Glomerular endothelial cell (primary cell): ENCODE measurements at regions not wholly inside any gene's neighbourhood (a gene's known extent, or its start where the extent isn't known, plus 50 kb on each side); places are given as distances from the start of the nearest gene placed in this dataset.

Source experiments
- DNase-seq: peaks from one replicate; pipeline ENCODE4 v3.0.0-alpha.2; 2011; ENCODE audit warnings: low read depth, low spot score; ENCODE audit errors: extremely low read depth

- DNase-seq = no peak
Measured at GRCh38 chr9:120294003-120294402, 286.0 kb downstream of the CDK5RAP2 start.

GRCh38 chr9:120292606-120293005, 287.4 kb downstream of the CDK5RAP2 start:
- DNase-seq = no peak

DNA sequence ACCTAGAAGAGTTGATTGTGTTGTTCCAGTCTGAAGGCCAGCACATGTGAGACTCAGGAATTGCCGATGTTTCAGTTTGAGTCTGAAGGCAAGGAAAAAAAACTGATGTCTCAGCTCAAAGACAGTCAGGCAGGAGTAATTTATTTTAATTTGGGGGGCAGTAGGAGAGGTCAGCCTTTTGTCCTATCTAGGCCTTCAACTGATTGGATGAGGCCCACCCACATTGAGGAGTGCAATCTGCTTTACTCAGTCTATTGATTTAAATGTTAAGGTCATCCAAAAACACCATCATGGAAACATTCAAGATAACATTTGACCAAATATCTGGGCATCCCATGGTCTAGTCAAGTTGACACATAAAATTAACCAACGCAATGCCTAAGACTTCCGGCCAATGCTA, 288.9 kb downstream of the CDK5RAP2 start:
- no peak for DNase-seq

DNA sequence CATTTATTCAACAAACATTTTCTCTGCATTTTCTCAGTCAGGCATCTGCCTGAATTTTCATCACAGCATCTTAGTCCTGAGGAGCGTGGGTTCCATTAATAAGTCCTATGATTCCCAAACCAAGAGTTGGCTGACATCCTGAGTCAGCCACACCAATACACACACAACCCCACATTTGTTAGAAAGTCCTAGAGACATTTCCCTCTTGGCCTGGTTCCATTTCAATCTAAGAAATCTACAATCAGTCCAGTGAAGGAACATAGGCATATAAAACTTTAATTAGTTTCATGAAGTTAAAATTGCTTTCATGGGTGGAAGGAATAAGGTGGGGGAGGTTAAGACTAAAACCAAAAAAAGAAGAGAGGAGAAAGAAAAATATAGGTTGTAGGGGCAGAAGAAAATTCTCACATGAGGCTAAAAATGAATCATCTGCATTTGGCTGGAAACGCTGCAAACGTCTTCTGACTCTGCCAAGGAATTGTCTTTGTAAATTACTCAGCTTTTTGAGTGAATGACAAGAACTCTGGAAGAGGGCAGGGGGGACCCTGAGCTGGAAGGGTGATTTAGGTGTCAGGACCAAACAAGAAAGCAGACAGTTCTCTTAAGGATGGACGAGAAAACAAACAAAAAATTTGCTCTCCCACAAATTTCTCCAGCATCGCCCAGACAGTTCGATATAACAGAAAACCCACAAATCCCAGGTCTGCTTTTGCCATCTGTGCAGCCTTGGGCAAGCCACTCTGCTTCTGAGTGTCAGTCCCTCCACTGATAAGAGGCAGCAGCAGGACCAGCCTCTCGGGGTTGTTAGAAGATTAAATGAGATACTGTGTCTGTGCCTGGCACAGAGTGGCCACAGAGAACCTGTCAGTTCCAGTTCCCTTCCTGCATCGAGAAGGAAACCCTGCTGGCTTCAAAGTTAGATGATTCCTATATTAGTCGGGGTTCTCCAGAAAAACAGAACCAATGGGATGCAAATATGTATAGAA, 289.7 kb downstream of the CDK5RAP2 start:
- DNase-seq = no peak

DNA sequence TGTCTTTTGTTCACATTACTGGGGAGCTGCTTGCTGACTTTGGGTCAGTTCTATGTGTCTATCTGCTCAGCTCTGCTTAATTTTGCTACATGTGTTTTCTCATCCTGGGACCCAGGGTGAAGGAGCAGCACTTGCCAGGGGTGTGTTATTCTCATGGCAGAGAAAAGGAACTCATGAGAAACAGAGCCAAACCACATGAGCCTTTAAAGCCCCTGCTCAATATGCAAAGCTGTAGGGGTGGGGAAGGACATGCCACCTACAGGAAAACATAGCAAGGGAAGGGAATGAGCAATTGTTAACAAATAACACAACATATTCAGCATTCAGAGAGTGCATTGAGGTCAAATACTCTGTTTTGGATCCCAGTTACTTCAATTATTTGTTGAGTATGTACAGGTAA, 290.9 kb downstream of the CDK5RAP2 start:
- no peak for DNase-seq

DNA sequence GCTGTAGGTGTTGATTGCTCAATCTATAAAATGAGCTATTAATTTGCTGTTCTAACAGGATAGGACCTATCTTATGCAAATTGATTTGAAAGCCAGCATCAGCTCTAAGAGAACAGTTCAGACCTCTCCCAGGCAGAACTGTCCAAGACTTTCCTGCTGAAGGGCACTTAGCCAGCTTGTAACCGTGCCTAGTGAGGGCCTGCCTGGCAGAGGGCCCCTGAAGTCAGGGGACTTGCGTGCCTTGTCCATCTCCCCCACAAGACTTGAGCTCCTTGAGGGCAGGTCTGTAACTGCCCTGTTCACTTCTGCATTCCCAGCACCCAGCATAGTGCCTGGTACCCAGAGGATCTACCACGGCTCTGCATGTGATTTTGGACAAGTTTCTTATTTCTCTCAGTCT, 293.4 kb downstream of the CDK5RAP2 start:
- no peak for DNase-seq

DNA sequence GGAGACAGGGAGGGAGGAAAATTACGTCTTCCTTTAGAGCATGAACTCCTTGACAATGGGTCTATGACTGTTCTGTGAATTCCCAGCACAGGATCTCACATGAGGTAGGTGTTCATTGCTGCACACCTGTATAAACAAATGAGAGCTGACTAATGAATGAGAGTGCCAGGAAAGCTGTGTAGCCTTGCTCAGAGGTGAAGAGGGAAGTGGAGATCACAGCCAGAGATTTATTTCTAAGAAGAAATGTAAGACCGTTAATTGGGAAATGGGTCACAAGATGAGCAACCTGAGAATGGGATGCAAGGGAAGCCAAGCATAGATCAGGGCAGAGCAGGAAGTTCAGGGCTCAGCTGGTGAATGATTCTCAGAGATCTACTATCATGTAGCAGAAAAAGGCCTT, 295.1 kb downstream of the CDK5RAP2 start:
- no peak for DNase-seq

DNA sequence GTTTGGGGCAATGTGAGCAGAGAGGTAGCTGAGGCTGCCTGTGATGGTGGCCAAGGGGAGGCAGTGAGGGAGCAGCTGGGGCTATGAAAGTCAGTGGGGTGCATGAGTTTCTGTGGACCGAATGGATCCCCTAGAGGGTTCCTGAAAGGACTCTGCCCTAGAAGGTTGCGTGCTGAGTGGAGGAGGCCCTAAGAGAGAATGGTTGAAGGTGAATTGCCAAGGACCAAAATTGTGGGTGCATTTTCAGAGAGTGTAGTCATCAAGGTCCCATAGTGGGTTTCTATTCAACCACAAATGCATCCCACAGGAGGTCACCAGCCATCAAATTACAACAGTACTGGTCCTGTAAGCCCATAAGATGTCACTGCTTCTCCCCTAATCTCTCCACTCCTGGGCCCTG, 298.3 kb downstream of the CDK5RAP2 start:
- DNase-seq = no peak

- DNase-seq = no peak
Measured at GRCh38 chr9:120267929-120268328, 312.0 kb downstream of the CDK5RAP2 start.

GRCh38 chr9:120265791-120266190, 314.2 kb downstream of the CDK5RAP2 start:
- no peak for DNase-seq

- no peak for DNase-seq
Measured at GRCh38 chr9:120264528-120264927, 315.4 kb downstream of the CDK5RAP2 start.

GRCh38 chr9:120263836-120264235, 316.1 kb downstream of the CDK5RAP2 start:
- no peak for DNase-seq

DNA sequence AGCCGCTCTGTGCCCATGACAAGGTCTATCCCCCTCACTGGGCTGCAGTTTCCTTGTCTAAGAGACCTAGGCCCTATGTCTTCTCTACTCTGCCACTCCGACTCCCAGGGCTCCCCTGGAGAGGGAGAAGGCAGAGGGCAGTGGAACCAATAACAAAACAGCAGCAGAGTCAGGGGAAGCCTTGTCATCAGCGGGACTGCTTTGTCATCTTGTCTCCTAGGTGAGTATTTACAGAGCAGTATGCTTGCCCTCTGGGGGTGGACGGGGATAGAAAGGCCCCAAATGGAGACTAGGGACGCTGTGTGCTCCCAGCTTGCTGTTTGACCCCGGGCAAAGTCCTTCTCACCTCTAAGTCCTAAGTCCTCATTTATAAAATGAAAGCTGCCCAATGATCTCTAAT, 318.5 kb downstream of the CDK5RAP2 start:
- no peak for DNase-seq

DNA sequence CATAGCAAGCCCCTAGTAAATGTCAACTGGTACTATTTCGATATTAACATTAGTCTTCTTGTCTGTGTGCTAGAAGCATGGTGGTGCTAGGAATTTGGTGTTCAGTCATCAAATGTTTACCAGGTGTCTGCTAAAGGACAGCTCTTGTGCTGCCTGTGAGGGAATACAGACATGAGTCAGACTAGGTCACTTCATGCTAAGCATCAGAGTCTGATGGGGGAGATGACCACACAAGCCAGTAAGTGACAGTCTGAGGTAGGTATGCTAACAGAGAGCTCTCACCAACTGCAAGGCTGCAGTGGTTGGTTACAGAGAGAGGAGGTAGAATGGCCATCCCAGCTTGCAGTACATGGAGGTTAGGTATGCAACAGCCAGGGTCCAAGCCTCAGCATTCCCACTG, 320.9 kb downstream of the CDK5RAP2 start:
- no peak for DNase-seq

- DNase-seq = no peak
Measured at GRCh38 chr9:120258096-120258495, 321.9 kb downstream of the CDK5RAP2 start.

DNA sequence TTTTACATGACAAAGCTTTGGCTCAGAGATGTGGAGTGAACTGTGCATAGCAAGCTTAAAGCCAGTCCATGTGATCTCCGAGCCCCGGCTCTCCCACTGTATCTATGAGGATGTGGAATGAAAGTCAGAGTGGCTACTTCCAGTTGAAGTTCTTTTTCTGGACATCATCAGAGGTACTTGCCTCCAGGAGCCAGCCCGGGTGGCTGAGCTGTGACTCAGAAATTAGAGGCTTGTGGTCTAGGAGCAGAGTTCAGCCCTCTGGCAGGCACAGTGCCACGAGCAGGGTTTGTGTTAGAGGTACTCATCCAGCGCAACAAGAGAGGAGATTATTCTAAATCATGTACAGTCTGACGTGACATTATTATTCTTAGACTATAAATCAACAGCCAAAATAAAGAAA, 322.5 kb downstream of the CDK5RAP2 start:
- no peak for DNase-seq

GRCh38 chr9:120256146-120256545, 323.8 kb downstream of the CDK5RAP2 start:
- DNase-seq = no peak

DNA sequence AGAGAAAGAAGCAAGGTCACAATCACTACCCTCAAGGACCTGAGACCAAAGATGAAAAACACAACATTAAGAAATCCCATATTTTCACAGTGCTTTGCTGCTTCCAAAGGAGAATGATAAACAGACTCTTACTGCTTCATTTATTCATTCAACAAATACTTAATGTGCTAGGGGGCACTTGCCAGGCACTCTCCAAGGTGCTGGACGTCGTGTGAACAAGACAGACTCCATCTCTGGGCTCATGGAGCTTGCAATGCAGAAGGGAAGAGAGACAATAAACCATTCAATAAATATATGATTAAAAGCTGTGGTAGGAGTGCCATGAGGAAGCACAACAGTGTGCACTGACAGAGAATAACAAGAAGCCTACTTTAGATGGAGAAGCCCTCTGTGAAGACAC, 327.7 kb downstream of the CDK5RAP2 start:
- DNase-seq = no peak

DNA sequence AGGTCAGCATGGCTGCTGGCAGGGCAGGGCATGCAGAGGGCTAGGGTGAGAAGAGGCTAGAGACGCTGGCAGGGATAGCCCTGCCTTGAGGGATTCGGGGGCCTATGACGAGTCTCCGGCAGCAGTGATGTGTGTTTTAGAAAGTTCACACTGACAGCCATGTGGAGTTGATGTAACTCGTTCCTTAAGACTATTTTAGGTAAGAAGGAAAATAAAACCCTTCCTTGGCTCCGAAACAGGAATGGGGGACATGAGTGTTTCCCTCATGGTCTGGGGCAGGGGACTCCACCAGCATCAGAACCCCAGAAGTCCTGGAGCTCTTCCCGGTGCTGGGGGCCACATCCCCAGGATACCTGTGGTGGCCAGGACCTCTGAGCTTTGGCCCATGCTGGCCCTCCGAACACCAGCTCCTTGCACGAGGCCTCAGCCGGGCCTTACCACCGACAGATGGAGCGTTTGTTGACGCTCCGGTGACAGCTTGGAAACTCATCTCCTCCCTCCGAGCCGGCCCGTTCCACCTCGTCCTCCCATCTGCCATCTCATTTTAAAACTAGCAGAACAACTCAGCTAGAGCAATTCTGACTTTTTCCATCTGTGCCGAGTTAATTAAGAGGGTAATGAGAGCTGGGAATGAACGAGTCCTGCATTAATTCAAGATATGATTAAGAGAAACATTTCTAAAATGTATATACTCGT, 337.7 kb downstream of the CDK5RAP2 start:
- DNase-seq = no peak

DNA sequence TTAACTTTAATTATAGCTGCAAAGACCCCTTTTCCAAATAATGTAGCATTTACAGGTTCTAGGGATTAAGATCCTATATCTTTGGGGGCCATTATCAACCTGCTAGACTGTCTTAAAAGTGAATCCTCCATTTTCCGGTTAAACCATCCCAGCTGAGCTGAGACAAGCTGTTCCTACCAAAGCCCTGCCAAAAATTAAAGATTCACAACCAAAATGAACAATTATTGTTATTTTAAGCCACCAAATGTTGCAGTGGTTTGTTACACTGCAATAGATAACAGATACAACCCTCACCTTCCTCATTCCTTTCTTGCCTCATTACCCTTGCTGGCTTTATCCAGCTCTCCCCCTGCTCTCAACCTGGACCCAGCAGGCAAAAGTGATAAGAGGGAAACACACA, 343.4 kb downstream of the CDK5RAP2 start:
- no peak for DNase-seq

- DNase-seq = no peak
Measured at GRCh38 chr9:120235081-120235480, 344.9 kb downstream of the CDK5RAP2 start.

DNA sequence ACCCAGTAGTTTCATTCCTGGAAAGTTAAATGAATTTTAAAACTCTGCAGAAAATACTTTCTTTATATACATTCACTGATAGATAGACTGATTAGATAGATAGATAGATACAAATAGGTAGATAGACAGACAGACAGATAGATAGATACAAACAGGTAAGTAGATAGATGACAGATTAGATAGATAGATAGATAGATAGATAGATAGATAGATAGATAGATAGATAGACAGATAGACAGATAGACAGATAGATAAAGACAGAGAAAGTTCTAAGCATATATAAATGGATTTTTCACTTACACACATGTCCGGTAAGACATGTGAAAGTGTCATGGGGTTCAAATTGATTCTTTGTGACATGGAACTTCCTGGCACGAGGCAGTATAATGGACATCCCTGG, 349.7 kb downstream of the CDK5RAP2 start:
- no peak for DNase-seq
